ENCODE measurements at regions not wholly inside any gene's neighbourhood (a gene's known extent, or its start where the extent isn't known, plus 50 kb on each side); places are given as distances from the start of the nearest gene placed in this dataset.

DNA sequence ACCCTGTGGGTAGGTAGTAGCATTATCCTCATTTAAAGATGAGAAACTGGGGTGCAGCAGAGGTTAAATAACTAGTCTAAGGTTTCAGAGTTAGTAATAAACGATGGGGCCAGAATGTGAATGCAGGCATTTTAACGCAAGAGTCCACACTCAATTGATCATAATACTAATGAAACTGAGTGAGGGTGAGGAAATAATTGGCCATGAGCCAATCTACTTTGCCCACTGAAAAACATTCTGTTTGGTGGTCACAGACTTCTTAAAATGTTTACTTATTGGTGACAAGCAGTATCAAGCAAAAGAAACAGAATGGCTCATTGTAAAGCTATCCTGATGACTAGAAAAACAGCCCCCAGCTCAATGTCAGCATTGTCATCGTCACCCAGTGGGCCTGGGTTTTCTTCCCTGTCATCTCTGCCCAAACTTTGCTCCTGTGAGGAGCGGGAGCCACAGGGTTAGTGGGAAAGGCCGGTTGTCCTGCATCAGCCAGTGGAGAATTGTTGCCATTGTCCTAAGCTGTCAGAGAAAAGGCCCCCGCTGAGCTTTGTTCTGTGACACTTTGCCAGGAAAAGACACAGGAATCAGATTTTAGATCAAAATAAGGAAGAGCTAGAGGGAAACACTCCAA, 77.3 kb upstream of the MAN2A1 start:
- no peaks in the 10 kb centered on the region for H3K4me1 ChIP-seq (ENCODE audit: insufficient read depth)
- peaks cover 7% of the 10 kb centered on the region for H3K27me3 ChIP-seq
- H3K27ac ChIP-seq, result no peak overlapping the region
- TF ChIP-seq EZH2phosphoT487 (IDR thresholded peaks at IDR 0.05; ENCODE audit: low read depth, severe bottlenecking, unreplicated experiment), result no peak
- TF ChIP-seq, protein P1, sequence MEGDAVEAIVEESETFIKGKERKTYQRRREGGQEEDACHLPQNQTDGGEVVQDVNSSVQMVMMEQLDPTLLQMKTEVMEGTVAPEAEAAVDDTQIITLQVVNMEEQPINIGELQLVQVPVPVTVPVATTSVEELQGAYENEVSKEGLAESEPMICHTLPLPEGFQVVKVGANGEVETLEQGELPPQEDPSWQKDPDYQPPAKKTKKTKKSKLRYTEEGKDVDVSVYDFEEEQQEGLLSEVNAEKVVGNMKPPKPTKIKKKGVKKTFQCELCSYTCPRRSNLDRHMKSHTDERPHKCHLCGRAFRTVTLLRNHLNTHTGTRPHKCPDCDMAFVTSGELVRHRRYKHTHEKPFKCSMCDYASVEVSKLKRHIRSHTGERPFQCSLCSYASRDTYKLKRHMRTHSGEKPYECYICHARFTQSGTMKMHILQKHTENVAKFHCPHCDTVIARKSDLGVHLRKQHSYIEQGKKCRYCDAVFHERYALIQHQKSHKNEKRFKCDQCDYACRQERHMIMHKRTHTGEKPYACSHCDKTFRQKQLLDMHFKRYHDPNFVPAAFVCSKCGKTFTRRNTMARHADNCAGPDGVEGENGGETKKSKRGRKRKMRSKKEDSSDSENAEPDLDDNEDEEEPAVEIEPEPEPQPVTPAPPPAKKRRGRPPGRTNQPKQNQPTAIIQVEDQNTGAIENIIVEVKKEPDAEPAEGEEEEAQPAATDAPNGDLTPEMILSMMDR (IDR thresholded peaks at IDR 0.05; ENCODE audit: poor library complexity), result no peak
- TF ChIP-seq EZH2 (IDR thresholded peaks at IDR 0.05; ENCODE audit: borderline replicate concordance), result no peak
- no peaks in the 10 kb centered on the region for H3K79me2 ChIP-seq
- DNase-seq (ENCODE audit: low spot score), result no peak
- no peaks in the 10 kb centered on the region for H3K36me3 ChIP-seq (replicated peaks; ENCODE audit: insufficient read depth, low read depth)
- H2AFZ ChIP-seq, result no peak overlapping the region
- H3K9me2 ChIP-seq (replicated peaks; ENCODE audit: insufficient read depth), result no peaks in the 10 kb centered on the region
- 64% methylated on average over 6 of the region's 6 CpGs for WGBS (ENCODE audit: low lambda C conversion rate, missing lambda C conversion rate)
- H3K9me3 ChIP-seq (ENCODE audit: low read depth), result no peaks in the 10 kb centered on the region
- no peak overlapping the region for H3K4me3 ChIP-seq
- H4K20me1 ChIP-seq (ENCODE audit: insufficient read depth, poor library complexity, severe bottlenecking), result no peaks in the 10 kb centered on the region
- no peak overlapping the region for H3K4me2 ChIP-seq

DNA sequence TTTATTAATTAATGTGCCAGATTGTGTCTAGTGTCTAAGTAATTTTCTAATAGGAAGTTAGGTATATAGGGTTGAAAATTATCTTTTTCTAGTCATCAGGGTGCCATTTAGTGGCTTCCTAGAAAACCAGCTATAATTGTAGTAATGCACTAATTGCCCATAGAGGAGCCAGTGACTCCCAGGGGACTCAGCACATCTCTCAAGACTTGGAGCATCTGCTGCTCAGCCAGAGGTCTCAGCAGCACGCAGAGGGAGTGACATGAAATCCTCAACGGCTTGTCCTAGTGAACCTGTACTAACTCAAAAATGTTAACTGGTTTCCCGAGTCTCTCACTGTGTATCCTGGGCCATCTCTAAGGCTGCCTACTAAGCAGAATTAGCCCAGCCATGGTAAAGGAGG, 78.2 kb upstream of the MAN2A1 start:
- Histone ChIP-seq H3K4me1 (ENCODE audit: insufficient read depth) (no peaks in the 10 kb centered on the region), H3K4me3 (no peak overlapping the region), H2AFZ (no peak overlapping the region), H3K9me2 (replicated peaks; ENCODE audit: insufficient read depth) (no peaks in the 10 kb centered on the region), H3K4me2 (no peak overlapping the region), H3K27me3 (no peaks in the 10 kb centered on the region), H4K20me1 (ENCODE audit: insufficient read depth, poor library complexity, severe bottlenecking) (no peaks in the 10 kb centered on the region), H3K9me3 (ENCODE audit: low read depth) (no peaks in the 10 kb centered on the region), H3K27ac (no peak overlapping the region), H3K36me3 (replicated peaks; ENCODE audit: insufficient read depth, low read depth) (no peaks in the 10 kb centered on the region), H3K79me2 (no peaks in the 10 kb centered on the region)
- DNase-seq (ENCODE audit: low spot score), result no peak
- 68% methylated on average over 3 of the region's 3 CpGs for WGBS (ENCODE audit: low lambda C conversion rate, missing lambda C conversion rate)
- TF ChIP-seq, protein P1 (IDR thresholded peaks at IDR 0.05; ENCODE audit: poor library complexity), result no peak
- TF ChIP-seq EZH2phosphoT487 (IDR thresholded peaks at IDR 0.05; ENCODE audit: low read depth, severe bottlenecking, unreplicated experiment) (no peak), EZH2 (IDR thresholded peaks at IDR 0.05; ENCODE audit: borderline replicate concordance) (no peak)

- no peak overlapping the region for H3K27ac ChIP-seq
- no peak for TF ChIP-seq EZH2phosphoT487 (IDR thresholded peaks at IDR 0.05; ENCODE audit: low read depth, severe bottlenecking, unreplicated experiment)
- TF ChIP-seq, protein P1 (IDR thresholded peaks at IDR 0.05; ENCODE audit: poor library complexity), result no peak
- H3K4me1 ChIP-seq (ENCODE audit: insufficient read depth), result no peaks in the 10 kb centered on the region
- no peaks in the 10 kb centered on the region for H3K27me3 ChIP-seq
- H3K9me3 ChIP-seq (ENCODE audit: low read depth), result no peaks in the 10 kb centered on the region
- no peaks in the 10 kb centered on the region for H3K79me2 ChIP-seq
- no peak for DNase-seq (ENCODE audit: low spot score)
- no peak overlapping the region for H3K4me2 ChIP-seq
- no peak overlapping the region for H2AFZ ChIP-seq
- H3K36me3 ChIP-seq (replicated peaks; ENCODE audit: insufficient read depth, low read depth), result no peaks in the 10 kb centered on the region
- H3K9me2 ChIP-seq (replicated peaks; ENCODE audit: insufficient read depth), result no peaks in the 10 kb centered on the region
- 82% methylated on average over 4 of the region's 4 CpGs for whole genome bisulfite sequencing (ENCODE audit: low lambda C conversion rate, missing lambda C conversion rate)
- no peaks in the 10 kb centered on the region for H4K20me1 ChIP-seq (ENCODE audit: insufficient read depth, poor library complexity, severe bottlenecking)
- no peak overlapping the region for H3K4me3 ChIP-seq
Observed at GRCh38 chr5:109611061-109611460, 78.7 kb upstream of the MAN2A1 start.

All from hepatocyte (in vitro differentiated cells).